IMR-90 (cell line): ENCODE measurements at regions not wholly inside any gene's neighbourhood (a gene's known extent, or its start where the extent isn't known, plus 50 kb on each side); places are given as distances from the start of the nearest gene placed in this dataset.

Experiments used
- ATAC-seq: fragments of 200-7000 bp; cut with Tn5 transposase; 2 replicates; pipeline ENCODE4 v1.9.1; 2020; ENCODE audit warnings: low read depth, mild to moderate bottlenecking, moderate library complexity
- BruUV-seq: library from RNA; stranded (reverse); fragments of 400-500 nt; replicated peaks from 2 replicates; lab custom pipeline; 2021; lab: Mats Ljungman, UMichigan
- CTCF ChIA-PET: fragments of 300-600 bp; formaldehyde crosslinking; extraction: SDS; loops from one replicate; lab custom pipeline; 2021; ENCODE audit warnings: antibody characterized with exemption; lab: Yijun Ruan, JAX
- POLR2A ChIA-PET: fragments of 300-600 bp; sonication (Branson Sonifier 250); formaldehyde crosslinking; loops from one replicate; lab custom pipeline; 2022; ENCODE audit warnings: antibody characterized with exemption; ENCODE audit not compliant: unreplicated experiment; lab: Charles Lee
- DNase-seq: peaks from one replicate; pipeline ENCODE4 v3.0.0; 2013
- H2AFZ ChIP-seq: replicated peaks from 2 replicates; pipeline ENCODE3; 2013; ENCODE audit warnings: low read length, mild to moderate bottlenecking; ENCODE audit not compliant: poor library complexity
- H2AK5ac ChIP-seq: 2 replicates; pipeline ENCODE4 v1.6.1; 2013; ENCODE audit warnings: low read depth, low read length, inconsistent platforms
- H2AK9ac ChIP-seq: replicated peaks from 2 replicates; pipeline ENCODE3; 2013; ENCODE audit warnings: mild to moderate bottlenecking, low read depth, low read length, moderate library complexity; ENCODE audit not compliant: poor library complexity
- H2BK120ac ChIP-seq: 2 replicates; pipeline ENCODE4 v1.6.1; 2013; ENCODE audit warnings: low read depth, low read length, inconsistent platforms
- H2BK15ac ChIP-seq: 3 replicates; pipeline ENCODE4 v1.6.1; 2013; ENCODE audit warnings: low read depth, low read length, inconsistent platforms
- H2BK20ac ChIP-seq: 2 replicates; pipeline ENCODE4 v1.6.1; 2013; ENCODE audit warnings: low read depth, mild to moderate bottlenecking, inconsistent platforms, low read length, moderate library complexity
- H2BK5ac ChIP-seq: 2 replicates; pipeline ENCODE4 v1.6.1; 2013; ENCODE audit warnings: mild to moderate bottlenecking, low read depth, low read length, inconsistent platforms; ENCODE audit not compliant: poor library complexity, severe bottlenecking
- H3K14ac ChIP-seq: replicated peaks from 2 replicates; pipeline ENCODE4 v1.6.1; 2013; ENCODE audit warnings: low read depth, low read length, inconsistent platforms
- H3K18ac ChIP-seq: 2 replicates; pipeline ENCODE4 v1.6.1; 2013; ENCODE audit warnings: low read depth, low read length, control low read depth
- H3K23ac ChIP-seq: 2 replicates; pipeline ENCODE4 v1.6.1; 2013; ENCODE audit warnings: low read depth, low read length, inconsistent platforms
- H3K27ac ChIP-seq: 2 replicates; pipeline ENCODE4 v1.5.1; 2013; ENCODE audit warnings: mild to moderate bottlenecking, control low read depth, low read length; ENCODE audit not compliant: insufficient read depth
- H3K27me3 ChIP-seq: 2 replicates; pipeline ENCODE4 v1.6.1; 2013; ENCODE audit warnings: low read length; ENCODE audit not compliant: control insufficient read depth, insufficient read depth
- H3K36me3 ChIP-seq: 2 replicates; pipeline ENCODE4 v1.6.1; 2013; ENCODE audit warnings: low read length, mixed read lengths; ENCODE audit not compliant: control insufficient read depth, insufficient read depth
- H3K4ac ChIP-seq: 2 replicates; pipeline ENCODE4 v1.6.1; 2013; ENCODE audit warnings: low read depth, low read length, inconsistent platforms
- H3K4me1 ChIP-seq: 2 replicates; pipeline ENCODE4 v1.6.1; 2013; ENCODE audit warnings: low read length, mixed read lengths; ENCODE audit not compliant: control insufficient read depth, insufficient read depth
- H3K4me2 ChIP-seq: 2 replicates; pipeline ENCODE4 v1.6.1; 2013; ENCODE audit warnings: low read depth, mild to moderate bottlenecking, control low read depth, low read length, moderate library complexity
- H3K4me3 ChIP-seq: 2 replicates; pipeline ENCODE4 v1.5.1; 2013; ENCODE audit warnings: low read depth, mild to moderate bottlenecking, control low read depth, low read length, moderate library complexity; ENCODE audit not compliant: insufficient read depth
- H3K56ac ChIP-seq: 2 replicates; pipeline ENCODE4 v1.6.1; 2013; ENCODE audit warnings: low read length, inconsistent platforms; ENCODE audit not compliant: insufficient read depth; ENCODE audit errors: extremely low read depth
- H3K79me1 ChIP-seq, 2 experiments: 2 replicates each; pipeline ENCODE4 v1.6.1; 2013; ENCODE audit warnings: low read length in 2 of 2, inconsistent platforms in 1 of 2, low read depth in 1 of 2
- H3K9ac ChIP-seq: 2 replicates; pipeline ENCODE4 v1.6.1; 2013; ENCODE audit warnings: low read depth, low read length, control low read depth
- H3K9me1 ChIP-seq: 2 replicates; pipeline ENCODE4 v1.6.1; 2013; ENCODE audit warnings: low read length, inconsistent platforms; ENCODE audit not compliant: insufficient read depth
- H3K9me3 ChIP-seq: 2 replicates; pipeline ENCODE4 v1.6.1; 2013; ENCODE audit warnings: low read length; ENCODE audit not compliant: control insufficient read depth, insufficient read depth
- H4K20me1 ChIP-seq: 2 replicates; pipeline ENCODE4 v1.6.1; 2013; ENCODE audit warnings: low read length, inconsistent platforms; ENCODE audit not compliant: insufficient read depth
- H4K5ac ChIP-seq: 2 replicates; pipeline ENCODE4 v1.6.1; 2013; ENCODE audit warnings: mild to moderate bottlenecking, low read depth, low read length, control low read depth
- H4K8ac ChIP-seq, 2 experiments: 2 replicates each; pipeline ENCODE4 v1.6.1; 2013; ENCODE audit warnings: low read depth in 2 of 2, low read length in 2 of 2, control low read depth in 1 of 2, inconsistent platforms in 1 of 2
- H4K91ac ChIP-seq: 2 replicates; pipeline ENCODE4 v1.6.1; 2013; ENCODE audit warnings: low read depth, low read length, inconsistent platforms; ENCODE audit not compliant: insufficient read depth
- BHLHE40 ChIP-seq: fragments of 150-350 bp; IDR thresholded peaks from 2 replicates; pipeline ENCODE4 v1.6.1; 2016; ENCODE audit warnings: mild to moderate bottlenecking, low read depth, low read length
- CEBPB ChIP-seq: IDR thresholded peaks from 2 replicates; pipeline ENCODE4 v1.6.1; 2012; ENCODE audit warnings: low read depth, low read length, improper control_type of control experiment
- NFE2L2 ChIP-seq: fragments of 150-350 bp; IDR thresholded peaks from 2 replicates; pipeline ENCODE4 v1.6.1; 2016; ENCODE audit warnings: low read depth, mild to moderate bottlenecking, low read length
- RAD21 ChIP-seq: IDR thresholded peaks from 2 replicates; pipeline ENCODE4 v1.6.1; 2012; ENCODE audit warnings: low read length, improper control_type of control experiment
- RCOR1 ChIP-seq: IDR thresholded peaks from 2 replicates; pipeline ENCODE4 v1.6.1; 2012; ENCODE audit warnings: mild to moderate bottlenecking, low read length, improper control_type of control experiment; ENCODE audit not compliant: insufficient replicate concordance
- RFX5 ChIP-seq: IDR thresholded peaks from 2 replicates; pipeline ENCODE4 v1.8.0; 2012; ENCODE audit warnings: low read depth, mild to moderate bottlenecking, low read length, moderate library complexity
- SMC3 ChIP-seq: fragments of 150-350 bp; IDR thresholded peaks from 2 replicates; pipeline ENCODE4 v1.6.1; 2016; ENCODE audit warnings: low read depth, mild to moderate bottlenecking, antibody characterized with exemption, low read length, moderate library complexity
- WGBS, 2 experiments: methylation state at CpG; one replicate each; pipeline versions ENCODE4 v1.1.5 to v1.1.7; 2013; ENCODE audit warnings: missing lambda C conversion rate in 2 of 2; ENCODE audit not compliant: insufficient read length in 1 of 2; ENCODE audit errors: extremely low coverage in 2 of 2; 5-methylcytosine and 5-hydroxymethylcytosine counted together
- dilution Hi-C: fragments of 300-500 bp; cut with HindIII; formaldehyde crosslinking; loops from one replicate; pipeline ENCODE4 v1.14.3; 2018; ENCODE audit warnings: low sequenced_read_pairs; ENCODE audit not compliant: unreplicated experiment
- in situ Hi-C: fragments of 300-500 bp; cut with MboI; formaldehyde crosslinking; loops from 3 replicates; pipeline ENCODE4 v1.14.3; 2019; ENCODE audit warnings: low sequenced_read_pairs, inconsistent platforms, mixed read lengths
- intact Hi-C: fragments of 100-400 bp; cut with micrococcal nuclease; formaldehyde crosslinking; loops from 2 replicates; pipeline ENCODE4 v1.10.0; 2022

- POLR2A ChIA-PET, result no interaction called here
- no peak for TF ChIP-seq NFE2L2
- no peak for TF ChIP-seq RCOR1
- no peak for TF ChIP-seq RAD21
- TF ChIP-seq CEBPB, result no peak
- no peak for TF ChIP-seq BHLHE40
- no peak for TF ChIP-seq RFX5
- no peak for TF ChIP-seq SMC3
- H3K4me1 ChIP-seq, result no peaks in the 10 kb centered on the region
- dilution Hi-C loops, result no loop called here
- intact Hi-C loops, result no loop called here
- BruUV-seq, result no TSS peak
- ATAC-seq (no peak), DNase-seq (no peak)
- H4K5ac ChIP-seq, result no peak overlapping the region
- H4K20me1 ChIP-seq, result no peaks in the 10 kb centered on the region
- H3K4me2 ChIP-seq, result no peak overlapping the region
- H3K23ac ChIP-seq, result no peak overlapping the region
- no peak overlapping the region for H2AK9ac ChIP-seq
- no peak overlapping the region for H2BK5ac ChIP-seq
- H3K56ac ChIP-seq, result no peak overlapping the region
- H3K9me1 ChIP-seq, result no peaks in the 10 kb centered on the region
- H3K9me3 ChIP-seq, result no peaks in the 10 kb centered on the region
- no peak overlapping the region for H3K9ac ChIP-seq
- no peak overlapping the region for H4K8ac ChIP-seq
- WGBS, 2 experiments, result no CpG with 5 or more reads among the region's 2 CpGs
- H3K18ac ChIP-seq, result no peak overlapping the region
- H3K14ac ChIP-seq, result no peak overlapping the region
- no peak overlapping the region for H3K27ac ChIP-seq
- in situ Hi-C loops, result no loop called here
- H3K36me3 ChIP-seq, result no peaks in the 10 kb centered on the region
- no peak overlapping the region for H2BK15ac ChIP-seq
- no peak overlapping the region for H3K4ac ChIP-seq
- no peaks in the 10 kb centered on the region for H3K27me3 ChIP-seq
- H2BK120ac ChIP-seq, result no peak overlapping the region
- H3K79me1 ChIP-seq, result no peaks in the 10 kb centered on the region
- no peak overlapping the region for H2AK5ac ChIP-seq
- CTCF ChIA-PET, result no interaction called here
- H2BK20ac ChIP-seq, result no peak overlapping the region
- H2AFZ ChIP-seq, result no peak overlapping the region
- H3K4me3 ChIP-seq, result no peak overlapping the region
- no peak overlapping the region for H4K91ac ChIP-seq
Measured at GRCh38 chr6:80923816-80924215, 817.3 kb downstream of the BCKDHB start.
